Suprapubic skin (tissue), 3 donors: ENCODE measurements at regions not wholly inside any gene's neighbourhood (a gene's known extent, or its start where the extent isn't known, plus 50 kb on each side); places are given as distances from the start of the nearest gene placed in this dataset.

Source experiments
- POLR2AphosphoS5 ChIP-seq, 3 donors: sonication (generic); formaldehyde crosslinking; IDR thresholded peaks; one replicate each; pipeline ENCODE4 v1.6.1; 2017; ENCODE audit warnings: antibody characterized with exemption in 3 of 3
- TF ChIP-seq, protein P1 (sequence below), 2 donors: fragments of 200-600 bp in 1 of 2; fragments of 450-650 bp in 1 of 2; sonication (generic) in 1 of 2; IDR thresholded peaks; one replicate each; pipeline ENCODE4 v1.5.1; 2016 to 2019; ENCODE audit warnings: antibody characterized with exemption in 2 of 2, mild to moderate bottlenecking in 1 of 2, moderate library complexity in 1 of 2

DNA sequence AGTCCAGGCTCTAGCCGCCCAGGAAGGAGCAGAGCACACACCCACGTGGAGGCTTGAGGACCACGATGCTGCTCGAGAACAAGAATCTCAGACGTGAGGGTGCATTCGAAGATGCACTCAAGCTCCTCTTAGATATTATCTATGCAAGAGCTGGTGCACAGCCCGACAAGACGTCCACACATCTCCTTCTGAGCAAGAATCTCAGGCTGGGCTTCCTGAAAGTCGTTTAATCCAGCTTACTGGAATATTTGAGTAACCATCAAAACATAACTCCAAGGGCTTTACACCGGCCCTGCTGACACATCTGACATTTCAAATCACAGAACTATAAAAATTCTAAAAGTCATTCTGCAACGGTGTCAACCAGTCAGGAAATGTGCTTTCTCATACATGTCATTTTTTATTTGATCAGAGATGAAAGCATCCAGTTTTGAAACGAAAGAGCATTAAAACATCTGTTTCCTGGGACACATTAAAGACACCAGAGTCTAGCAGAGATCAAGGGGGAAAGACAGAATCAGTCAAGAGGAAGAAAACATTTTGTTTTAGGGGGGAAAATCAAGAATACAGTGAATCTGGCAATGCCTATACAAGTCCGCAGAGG, 177.7 kb upstream of the IRS2 start:
- TF ChIP-seq, protein P1, sequence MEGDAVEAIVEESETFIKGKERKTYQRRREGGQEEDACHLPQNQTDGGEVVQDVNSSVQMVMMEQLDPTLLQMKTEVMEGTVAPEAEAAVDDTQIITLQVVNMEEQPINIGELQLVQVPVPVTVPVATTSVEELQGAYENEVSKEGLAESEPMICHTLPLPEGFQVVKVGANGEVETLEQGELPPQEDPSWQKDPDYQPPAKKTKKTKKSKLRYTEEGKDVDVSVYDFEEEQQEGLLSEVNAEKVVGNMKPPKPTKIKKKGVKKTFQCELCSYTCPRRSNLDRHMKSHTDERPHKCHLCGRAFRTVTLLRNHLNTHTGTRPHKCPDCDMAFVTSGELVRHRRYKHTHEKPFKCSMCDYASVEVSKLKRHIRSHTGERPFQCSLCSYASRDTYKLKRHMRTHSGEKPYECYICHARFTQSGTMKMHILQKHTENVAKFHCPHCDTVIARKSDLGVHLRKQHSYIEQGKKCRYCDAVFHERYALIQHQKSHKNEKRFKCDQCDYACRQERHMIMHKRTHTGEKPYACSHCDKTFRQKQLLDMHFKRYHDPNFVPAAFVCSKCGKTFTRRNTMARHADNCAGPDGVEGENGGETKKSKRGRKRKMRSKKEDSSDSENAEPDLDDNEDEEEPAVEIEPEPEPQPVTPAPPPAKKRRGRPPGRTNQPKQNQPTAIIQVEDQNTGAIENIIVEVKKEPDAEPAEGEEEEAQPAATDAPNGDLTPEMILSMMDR (IDR thresholded peaks at IDR 0.05): no peak
- TF ChIP-seq POLR2AphosphoS5 (IDR thresholded peaks at IDR 0.05): no peak
